ENCODE measurements at regions not wholly inside any gene's neighbourhood (a gene's known extent, or its start where the extent isn't known, plus 50 kb on each side); places are given as distances from the start of the nearest gene placed in this dataset.
"Not testable (repeated sequence)": the region's sequence is repeated elsewhere in the genome, so short reads cannot be mapped to it uniquely, and the experiment has no call there.

- TF ChIP-seq CTCF (IDR thresholded peaks at IDR 0.05; ENCODE audit: low read depth, low read length, missing control alignments), result no peak
- in situ Hi-C loops (cut with HindIII; ENCODE audit: low sequenced_read_pairs), result no loop called here
- H3K4me3 ChIP-seq (ENCODE audit: low read depth, low read length), result no peak overlapping the region
- DNase-seq (ENCODE audit: low read depth), result no peak
These were observed 818.0 kb downstream of the LTN1 start for GRCh38 chr21:28174701-28175100.

- no peak overlapping the region for H3K4me3 ChIP-seq (ENCODE audit: low read depth, low read length)
- TF ChIP-seq CTCF (IDR thresholded peaks at IDR 0.05; ENCODE audit: low read depth, low read length, missing control alignments), result no peak
- in situ Hi-C loops (cut with HindIII; ENCODE audit: low sequenced_read_pairs), result no loop called here
- no peak for DNase-seq (ENCODE audit: low read depth)
These were observed 818.7 kb downstream of the LTN1 start for GRCh38 chr21:28174006-28174405.

GRCh38 chr21:28172376-28172775, 820.3 kb downstream of the LTN1 start:
- no peak for TF ChIP-seq CTCF (IDR thresholded peaks at IDR 0.05; ENCODE audit: low read depth, low read length, missing control alignments)
- in situ Hi-C loops (cut with HindIII; ENCODE audit: low sequenced_read_pairs), result no loop called here
- DNase-seq (ENCODE audit: low read depth), result no peak
- H3K4me3 ChIP-seq (ENCODE audit: low read depth, low read length), result no peak overlapping the region

- no peak for DNase-seq (ENCODE audit: low read depth)
- TF ChIP-seq CTCF (IDR thresholded peaks at IDR 0.05; ENCODE audit: low read depth, low read length, missing control alignments), result no peak
- in situ Hi-C loops (cut with HindIII; ENCODE audit: low sequenced_read_pairs), result no loop called here
- no peak overlapping the region for H3K4me3 ChIP-seq (ENCODE audit: low read depth, low read length)
These were observed 825.3 kb downstream of the LTN1 start for GRCh38 chr21:28167366-28167765.

GRCh38 chr21:28164519-28164918, 828.2 kb downstream of the LTN1 start:
- DNase-seq (ENCODE audit: low read depth); H3K4me3 ChIP-seq (ENCODE audit: low read depth, low read length); in situ Hi-C loops (cut with HindIII; ENCODE audit: low sequenced_read_pairs): not testable (repeated sequence)

- DNase-seq (ENCODE audit: low read depth); in situ Hi-C loops (cut with HindIII; ENCODE audit: low sequenced_read_pairs); H3K4me3 ChIP-seq (ENCODE audit: low read depth, low read length): not testable (repeated sequence)
These were observed 830.6 kb downstream of the LTN1 start for GRCh38 chr21:28162052-28162451.

GRCh38 chr21:28160378-28160777, 832.3 kb downstream of the LTN1 start:
- H3K4me3 ChIP-seq (ENCODE audit: low read depth, low read length), result no peak overlapping the region
- no peak for TF ChIP-seq CTCF (IDR thresholded peaks at IDR 0.05; ENCODE audit: low read depth, low read length, missing control alignments)
- no peak for DNase-seq (ENCODE audit: low read depth)
- in situ Hi-C loops (cut with HindIII; ENCODE audit: low sequenced_read_pairs), result no loop called here

GRCh38 chr21:28159396-28159795, 833.3 kb downstream of the LTN1 start:
- no peak for TF ChIP-seq CTCF (IDR thresholded peaks at IDR 0.05; ENCODE audit: low read depth, low read length, missing control alignments)
- DNase-seq (ENCODE audit: low read depth), result no peak
- in situ Hi-C loops (cut with HindIII; ENCODE audit: low sequenced_read_pairs), result no loop called here
- H3K4me3 ChIP-seq (ENCODE audit: low read depth, low read length), result no peak overlapping the region

Data from astrocyte of the cerebellum (primary cell).